ENCODE measurements at regions not wholly inside any gene's neighbourhood (a gene's known extent, or its start where the extent isn't known, plus 50 kb on each side); places are given as distances from the start of the nearest gene placed in this dataset.

GRCh38 chr7:138402749-138403148, 57.3 kb upstream of the TRIM24 start:
- H2AFZ ChIP-seq (ENCODE audit: insufficient read depth, low read depth, low read length, poor library complexity, severe bottlenecking) = no peak overlapping the region
- no peaks in the 10 kb centered on the region for H3K36me3 ChIP-seq (replicated peaks in 1 of 2; ENCODE audit: control insufficient read depth in 1 of 2, insufficient read depth in 2 of 2, low read length in 2 of 2)
- Mint-ChIP-seq H3K27me3 (ENCODE audit: low read depth in 3 of 3) (peaks cover 0 to 1% (median 0%) of the 10 kb centered on the region in 3 donors), H3K36me3 (peaks cover 0 to 3% of the 10 kb centered on the region in 2 donors), H3K27ac (no peak overlapping the region), H3K4me1 (peaks cover 6% of the 10 kb centered on the region), H3K9me3 (peaks cover 4 to 19% (median 8%) of the 10 kb centered on the region in 7 donors), H3K4me3 (no peak overlapping the region)
- H3K4me1 ChIP-seq (ENCODE audit: control insufficient read depth in 1 of 2, insufficient read depth in 2 of 2, low read length in 2 of 2) = peaks cover 0 to under 1% of the 10 kb centered on the region in 2 donors
- no peaks in the 10 kb centered on the region for H3K79me2 ChIP-seq (ENCODE audit: insufficient read depth, low read length)
- no peak overlapping the region for H3K9ac ChIP-seq (ENCODE audit: insufficient read depth, low read length, poor library complexity, severe bottlenecking)
- no peak for TF ChIP-seq CTCF (IDR thresholded peaks at IDR 0.05)
- no peaks in the 10 kb centered on the region for H4K20me1 ChIP-seq (ENCODE audit: insufficient read depth, low read length)
- H3K9me3 ChIP-seq (replicated peaks in 1 of 2; ENCODE audit: control insufficient read depth in 1 of 2, insufficient read depth in 1 of 2, low read length in 2 of 2) = peaks cover 0 to 11% of the 10 kb centered on the region in 2 donors
- no CpG with 5 or more reads among the region's 1 CpG for WGBS (ENCODE audit: insufficient coverage)
- no peaks in the 10 kb centered on the region for H3K27me3 ChIP-seq (ENCODE audit: control insufficient read depth in 2 of 2, insufficient read depth in 2 of 2, low read length in 2 of 2)
- no peak for DNase-seq
- H3K4me2 ChIP-seq (replicated peaks; ENCODE audit: extremely low read depth, low read length, poor library complexity, severe bottlenecking) = no peak overlapping the region
- intact Hi-C loops (cut with micrococcal nuclease) = no loop called here
- no peak overlapping the region for H3K27ac ChIP-seq (ENCODE audit: low read depth in 1 of 2, low read length in 2 of 2)
- H3K4me3 ChIP-seq (replicated peaks in 1 of 3; ENCODE audit: low read depth in 2 of 3, low read length in 3 of 3) = no peak overlapping the region

- TF ChIP-seq CTCF (IDR thresholded peaks at IDR 0.05) = no peak
- H3K27ac ChIP-seq (ENCODE audit: low read depth in 1 of 2, low read length in 2 of 2) = no peak overlapping the region
- no peaks in the 10 kb centered on the region for H3K36me3 ChIP-seq (replicated peaks in 1 of 2; ENCODE audit: control insufficient read depth in 1 of 2, insufficient read depth in 2 of 2, low read length in 2 of 2)
- no peak overlapping the region for H2AFZ ChIP-seq (ENCODE audit: insufficient read depth, low read depth, low read length, poor library complexity, severe bottlenecking)
- Mint-ChIP-seq H3K4me3 (no peak overlapping the region), H3K4me1 (peaks cover 9% of the 10 kb centered on the region), H3K27ac (no peak overlapping the region), H3K27me3 (ENCODE audit: low read depth in 3 of 3) (peaks cover 0 to 1% (median 0%) of the 10 kb centered on the region in 3 donors), H3K9me3 (peaks cover 4 to 19% (median 8%) of the 10 kb centered on the region in 7 donors), H3K36me3 (peaks cover 0 to 3% of the 10 kb centered on the region in 2 donors)
- DNase-seq = no peak
- WGBS (ENCODE audit: insufficient coverage) = no CpG with 5 or more reads among the region's 1 CpG
- H3K27me3 ChIP-seq (ENCODE audit: control insufficient read depth in 2 of 2, insufficient read depth in 2 of 2, low read length in 2 of 2) = no peaks in the 10 kb centered on the region
- peaks cover 0 to 2% of the 10 kb centered on the region in 2 donors for H3K4me1 ChIP-seq (ENCODE audit: control insufficient read depth in 1 of 2, insufficient read depth in 2 of 2, low read length in 2 of 2)
- no peaks in the 10 kb centered on the region for H4K20me1 ChIP-seq (ENCODE audit: insufficient read depth, low read length)
- H3K9ac ChIP-seq (ENCODE audit: insufficient read depth, low read length, poor library complexity, severe bottlenecking) = no peak overlapping the region
- no peak overlapping the region for H3K4me2 ChIP-seq (replicated peaks; ENCODE audit: extremely low read depth, low read length, poor library complexity, severe bottlenecking)
- no peak overlapping the region for H3K4me3 ChIP-seq (replicated peaks in 1 of 3; ENCODE audit: low read depth in 2 of 3, low read length in 3 of 3)
- peaks cover 0 to 11% of the 10 kb centered on the region in 2 donors for H3K9me3 ChIP-seq (replicated peaks in 1 of 2; ENCODE audit: control insufficient read depth in 1 of 2, insufficient read depth in 1 of 2, low read length in 2 of 2)
- intact Hi-C loops (cut with micrococcal nuclease) = no loop called here
- no peaks in the 10 kb centered on the region for H3K79me2 ChIP-seq (ENCODE audit: insufficient read depth, low read length)
Observed at GRCh38 chr7:138405496-138405895, 54.6 kb upstream of the TRIM24 start.

All from CD14-positive monocyte (primary cell).